ENCODE measurements at regions not wholly inside any gene's neighbourhood (a gene's known extent, or its start where the extent isn't known, plus 50 kb on each side); places are given as distances from the start of the nearest gene placed in this dataset.

GRCh38 chr6:157759028-157759427, 64.0 kb upstream of the SNX9 start:
- H3K27me3 ChIP-seq (ENCODE audit: control insufficient read depth in 1 of 2, insufficient read depth in 2 of 2, low read length in 2 of 2), result no peaks in the 10 kb centered on the region
- ATAC-seq (ENCODE audit: poor library complexity) (no peak), DNase-seq (no peak)
- no peak for TF ChIP-seq CTCF (IDR thresholded peaks at IDR 0.05)
- ChIA-PET CTCF (interaction anchor here (1.7 to 2.3 kb wide), 2 partner anchors 115 to 134 kb away, joined by 5 to 6 read pairs; no protein-coding TSS in a partner anchor), POLR2A (interaction anchor here (0.7 to 1.3 kb wide), 3 partner anchors 10 to 134 kb away, joined by 3 read pairs; no protein-coding TSS in a partner anchor)
- H3K36me3 ChIP-seq (ENCODE audit: insufficient read depth, low read length), result no peaks in the 10 kb centered on the region
- no peak overlapping the region for H3K4me3 ChIP-seq (ENCODE audit: low read length)
- no peaks in the 10 kb centered on the region for H3K27me3 Mint-ChIP-seq
- H3K4me3 Mint-ChIP-seq, result no peak overlapping the region
- H3K4me1 Mint-ChIP-seq (ENCODE audit: low read depth), result peaks cover 84% of the 10 kb centered on the region
- intact Hi-C loops (cut with DNase I, micrococcal nuclease), result loop anchor here (5.0 to 10.0 kb wide), 2 partner anchors 94 to 188 kb away; no protein-coding TSS in a partner anchor
- H3K27ac Mint-ChIP-seq, result peak overlapping the region; percentile 46
- no peak overlapping the region for H3K27ac ChIP-seq (ENCODE audit: low read depth in 1 of 2, low read length in 2 of 2)
- no peaks in the 10 kb centered on the region for H3K9me3 ChIP-seq (ENCODE audit: control insufficient read depth in 1 of 2, insufficient read depth in 1 of 2, low read length in 2 of 2)
- H3K9me3 Mint-ChIP-seq, result no peaks in the 10 kb centered on the region
- no peaks in the 10 kb centered on the region for H3K36me3 Mint-ChIP-seq (ENCODE audit: low read depth)
- H3K4me1 ChIP-seq (ENCODE audit: insufficient read depth, low read length), result peaks cover 71% of the 10 kb centered on the region

GRCh38 chr6:157760137-157760536, 62.9 kb upstream of the SNX9 start:
- Histone ChIP-seq H3K36me3 (ENCODE audit: insufficient read depth, low read length) (no peaks in the 10 kb centered on the region), H3K27me3 (ENCODE audit: control insufficient read depth in 1 of 2, insufficient read depth in 2 of 2, low read length in 2 of 2) (no peaks in the 10 kb centered on the region), H3K9me3 (ENCODE audit: control insufficient read depth in 1 of 2, insufficient read depth in 1 of 2, low read length in 2 of 2) (no peaks in the 10 kb centered on the region), H3K4me1 (ENCODE audit: insufficient read depth, low read length) (peaks cover 72% of the 10 kb centered on the region), H3K27ac (ENCODE audit: low read depth in 1 of 2, low read length in 2 of 2) (no peak overlapping the region), H3K4me3 (ENCODE audit: low read length) (no peak overlapping the region)
- no peak overlapping the region for H3K4me3 Mint-ChIP-seq
- H3K27me3 Mint-ChIP-seq, result no peaks in the 10 kb centered on the region
- no peak for TF ChIP-seq CTCF (IDR thresholded peaks at IDR 0.05)
- peaks cover 84% of the 10 kb centered on the region for H3K4me1 Mint-ChIP-seq (ENCODE audit: low read depth)
- peak overlapping the region; percentile 6 for H3K27ac Mint-ChIP-seq
- ATAC-seq (ENCODE audit: poor library complexity) (no peak), DNase-seq (no peak)
- CTCF ChIA-PET, result interaction anchor here (0.9 to 2.3 kb wide), 3 partner anchors 114 to 138 kb away, joined by 3 to 6 read pairs (median 5); no protein-coding TSS in a partner anchor
- POLR2A ChIA-PET, result interaction anchor here (1.1 to 1.8 kb wide), 3 partner anchors 9 to 118 kb away, joined by 3 to 5 read pairs (median 3); no protein-coding TSS in a partner anchor
- no peaks in the 10 kb centered on the region for H3K9me3 Mint-ChIP-seq
- intact Hi-C loops (cut with DNase I, micrococcal nuclease), result loop anchor here in 1 of 2 experiments (2.0 kb wide), 1 partner anchor 63 kb away; the partner anchor contains the start of gene SNX9
- no peaks in the 10 kb centered on the region for H3K36me3 Mint-ChIP-seq (ENCODE audit: low read depth)

GRCh38 chr6:157760589-157761330, 62.3 kb upstream of the SNX9 start:
- ChIA-PET POLR2A (interaction anchor here (1.8 kb wide), 1 partner anchor 61 kb away, joined by 5 read pairs; no protein-coding TSS in a partner anchor), CTCF (interaction anchor here (0.9 to 2.3 kb wide), 5 partner anchors 34 to 266 kb away, joined by 3 to 6 read pairs (median 3); no protein-coding TSS in a partner anchor)
- peaks cover 68% of the 10 kb centered on the region for H3K4me1 ChIP-seq (ENCODE audit: insufficient read depth, low read length)
- no peaks in the 10 kb centered on the region for H3K27me3 ChIP-seq (ENCODE audit: control insufficient read depth in 1 of 2, insufficient read depth in 2 of 2, low read length in 2 of 2)
- no peaks in the 10 kb centered on the region for H3K9me3 ChIP-seq (ENCODE audit: control insufficient read depth in 1 of 2, insufficient read depth in 1 of 2, low read length in 2 of 2)
- Mint-ChIP-seq H3K27me3 (no peaks in the 10 kb centered on the region), H3K4me1 (ENCODE audit: low read depth) (peaks cover 79% of the 10 kb centered on the region), H3K9me3 (no peaks in the 10 kb centered on the region), H3K4me3 (peak overlapping the region; percentile 52), H3K27ac (peak overlapping the region; percentile 87), H3K36me3 (ENCODE audit: low read depth) (no peaks in the 10 kb centered on the region)
- no peak for TF ChIP-seq CTCF (IDR thresholded peaks at IDR 0.05)
- H3K4me3 ChIP-seq (ENCODE audit: low read length), result no peak overlapping the region
- ATAC-seq (ENCODE audit: poor library complexity) (no peak), DNase-seq (peak in 5 of 14 experiments; percentile 15 to 39 (median 26))
- no peaks in the 10 kb centered on the region for H3K36me3 ChIP-seq (ENCODE audit: insufficient read depth, low read length)
- intact Hi-C loops (cut with DNase I, micrococcal nuclease), result loop anchor here (1.0 to 2.0 kb wide), 2 partner anchors 62 to 64 kb away; partner anchors contain the start of gene SNX9 (in 1 of the 2)
- H3K27ac ChIP-seq (ENCODE audit: low read depth in 1 of 2, low read length in 2 of 2), result no peak overlapping the region

Data from CD4-positive, alpha-beta T cell (primary cell).